T-helper 1 cell treated with Interleukin-12 subunit alpha and Interleukin-12 subunit beta and Interleukin-4 antibody, amounts not matched to agents 30 ng/mL and 1 ng/mL, for 36 hours (primary cell): ENCODE measurements at regions not wholly inside any gene's neighbourhood (a gene's known extent, or its start where the extent isn't known, plus 50 kb on each side); places are given as distances from the start of the nearest gene placed in this dataset.

Experiments used
- intact Hi-C: fragments of 100-400 bp; cut with micrococcal nuclease; formaldehyde crosslinking; loops from one replicate; pipeline ENCODE4 v1.15.1; 2024

DNA sequence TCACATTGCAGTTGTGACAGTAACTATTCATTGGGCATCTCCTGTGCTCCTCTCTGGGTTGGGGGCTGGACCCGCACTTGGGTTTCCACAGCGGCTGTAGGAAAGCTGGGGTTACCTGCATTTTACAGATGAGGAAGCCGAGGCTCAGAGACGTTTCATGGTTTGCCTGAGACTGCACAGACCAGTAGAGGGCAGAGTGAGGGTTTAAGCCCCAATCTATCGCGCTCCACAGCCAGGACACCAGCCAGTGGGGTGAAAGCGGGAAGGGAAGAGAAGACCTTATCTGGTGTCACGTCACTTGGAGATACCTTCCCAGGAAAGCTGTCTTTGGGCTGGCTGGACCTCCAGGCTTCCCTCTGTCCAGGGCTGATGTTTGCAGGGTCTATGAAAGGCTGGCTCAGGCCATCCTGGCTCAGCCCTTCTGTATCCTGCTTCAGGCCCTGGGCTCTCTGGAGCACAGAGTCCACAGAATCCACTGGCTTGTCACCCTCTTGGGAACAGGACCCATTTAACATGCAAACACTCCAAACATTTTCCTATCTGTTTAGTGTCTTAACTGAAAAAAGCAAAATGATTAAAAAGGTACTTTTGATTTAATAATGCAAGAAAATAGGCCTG, 167.7 kb downstream of the EMX2 start:
- intact Hi-C loops, result no loop called here

- intact Hi-C loops, result no loop called here
Observed at GRCh38 chr10:117716889-117717288, 174.3 kb downstream of the EMX2 start.

GRCh38 chr10:117718986-117719920, 176.7 kb downstream of the EMX2 start:
- intact Hi-C loops, result no loop called here

DNA sequence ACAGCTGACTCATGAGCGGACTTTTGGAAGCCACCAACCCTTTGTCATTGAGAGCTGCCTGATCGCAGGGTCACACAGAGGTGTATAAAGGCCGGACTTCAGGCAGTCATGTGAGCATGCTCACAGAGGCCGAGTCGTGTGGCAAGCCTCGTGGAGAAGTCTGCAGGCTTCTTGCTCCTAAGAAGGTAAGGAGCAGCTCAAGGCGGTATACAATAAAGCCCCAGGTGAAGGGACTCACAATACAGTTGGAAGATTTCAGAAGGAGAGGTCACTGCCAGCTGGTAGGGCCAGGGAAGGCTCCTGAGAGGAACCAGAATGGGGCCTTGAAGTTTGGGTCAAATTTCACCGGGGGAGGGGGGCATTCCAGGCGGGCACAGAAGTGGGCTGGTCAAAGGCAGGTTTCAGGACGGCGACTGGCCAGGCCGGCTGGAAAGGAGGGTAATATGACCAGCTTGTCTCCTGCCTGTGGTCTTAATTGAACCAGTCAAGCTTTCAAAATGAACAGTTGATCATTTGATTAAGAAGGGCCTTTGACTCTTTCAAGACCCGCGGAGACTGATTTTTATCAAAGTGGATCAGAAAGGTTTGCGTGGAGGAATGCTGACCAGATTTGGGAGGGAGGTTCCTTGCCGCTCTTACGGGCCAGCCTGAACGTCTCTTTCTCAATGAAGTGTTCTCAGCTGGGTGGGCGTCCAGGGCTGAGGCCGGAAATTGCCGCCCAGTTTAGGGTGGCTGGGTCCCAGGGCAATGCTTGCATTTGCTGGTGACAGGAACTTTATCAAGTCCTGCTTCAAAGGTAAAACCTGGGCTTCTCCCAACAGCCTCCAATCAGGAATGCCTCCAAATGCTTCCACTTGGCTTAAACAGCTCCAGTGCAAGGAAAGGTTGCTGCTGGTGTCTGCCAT, 178.6 kb downstream of the EMX2 start:
- intact Hi-C loops, result no loop called here

DNA sequence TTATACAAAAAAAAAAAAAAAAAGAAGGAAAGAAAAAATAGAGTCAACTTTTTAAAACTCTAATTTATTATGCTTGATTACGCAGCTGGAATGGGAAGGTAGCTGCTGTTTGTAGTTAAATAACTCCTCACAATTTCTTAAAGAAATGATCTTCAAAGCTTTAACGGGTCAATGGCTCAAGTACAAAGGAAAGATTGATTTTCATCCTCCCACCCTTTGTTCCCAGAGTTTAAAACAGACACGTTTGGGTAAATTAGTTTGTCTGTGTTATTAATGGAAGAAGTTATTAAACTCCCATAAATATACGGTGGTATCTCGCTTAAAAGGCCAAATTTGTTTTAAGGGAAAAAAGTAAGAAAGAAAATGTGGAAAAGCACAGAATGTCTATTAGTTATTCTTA, 179.3 kb downstream of the EMX2 start:
- intact Hi-C loops, result no loop called here

DNA sequence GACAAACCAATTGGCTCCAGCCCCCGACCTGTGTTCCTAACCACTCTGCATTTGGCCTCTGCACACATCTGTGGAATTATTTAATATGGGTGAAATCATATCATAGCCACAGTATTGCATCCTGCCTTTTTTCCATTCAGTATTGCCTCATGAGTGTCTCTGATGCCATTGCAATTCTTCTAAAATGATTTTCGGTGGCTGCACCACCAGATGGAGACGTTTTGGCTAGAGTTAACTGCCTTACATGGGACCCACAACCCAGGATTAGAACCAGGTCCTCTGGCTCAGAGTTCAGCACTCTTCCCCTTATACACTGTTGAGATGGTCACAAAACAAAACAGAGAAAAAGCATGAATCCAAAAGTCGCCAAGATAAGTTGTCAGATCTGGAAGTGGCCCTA, 180.8 kb downstream of the EMX2 start:
- intact Hi-C loops, result no loop called here

DNA sequence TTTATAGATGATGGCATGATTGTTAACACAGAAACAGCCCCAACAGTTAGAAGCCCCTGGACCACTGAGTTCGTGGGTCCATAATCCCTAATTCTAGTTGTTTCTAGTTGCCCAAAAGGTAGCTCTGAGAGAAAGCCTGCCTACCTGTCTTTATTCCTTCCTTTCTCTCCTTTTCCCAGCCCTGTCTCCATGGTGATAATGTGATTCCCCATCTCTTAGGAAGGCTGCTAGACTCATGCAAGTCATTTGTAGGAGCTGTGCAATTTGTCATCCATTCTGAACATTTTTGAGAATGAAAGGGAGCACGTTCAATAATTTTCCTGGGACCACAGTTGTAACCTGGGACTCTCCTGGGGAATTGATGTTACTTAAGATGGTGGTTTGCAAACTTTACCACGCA, 183.4 kb downstream of the EMX2 start:
- intact Hi-C loops, result no loop called here

- intact Hi-C loops, result no loop called here
Observed at GRCh38 chr10:117726596-117727295, 184.2 kb downstream of the EMX2 start.

DNA sequence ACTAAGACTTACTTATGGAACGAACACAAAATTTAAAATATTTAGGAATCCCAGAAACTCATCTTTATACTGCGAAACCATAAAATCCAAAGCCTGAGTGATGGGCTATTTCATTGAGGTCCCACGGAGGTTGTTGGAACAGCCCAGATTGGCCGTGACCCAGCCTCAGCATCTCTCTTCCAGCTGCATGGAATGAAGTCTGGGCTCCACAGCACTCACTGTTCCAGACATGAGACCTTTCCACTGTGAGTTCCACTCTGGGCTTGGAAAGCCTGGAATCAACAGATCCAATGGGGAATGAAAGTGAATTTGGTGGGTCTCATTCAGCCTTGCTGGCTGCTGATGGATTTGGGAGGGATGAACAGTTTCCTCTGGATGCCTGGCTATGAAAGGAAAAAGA, 184.9 kb downstream of the EMX2 start:
- intact Hi-C loops, result no loop called here

DNA sequence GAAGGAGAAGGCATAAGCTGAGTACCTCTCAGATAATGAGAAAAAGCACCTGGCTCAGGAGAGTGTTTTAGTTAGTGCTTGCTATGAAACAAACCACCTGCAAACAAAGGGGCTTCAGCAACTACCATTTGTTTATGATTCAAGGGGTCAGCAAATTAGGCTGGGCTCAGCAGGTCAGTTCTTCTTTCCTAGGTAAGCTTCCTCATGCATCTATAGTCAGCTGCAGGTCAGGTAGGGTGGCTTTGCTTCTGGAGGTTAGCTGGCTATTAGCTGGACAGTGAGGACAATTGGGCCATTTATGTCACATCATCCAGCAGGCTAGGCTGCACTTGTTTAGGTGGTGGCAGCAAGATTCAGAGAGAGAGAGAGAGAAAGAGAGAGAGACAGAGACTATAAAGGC, 185.5 kb downstream of the EMX2 start:
- intact Hi-C loops, result no loop called here

DNA sequence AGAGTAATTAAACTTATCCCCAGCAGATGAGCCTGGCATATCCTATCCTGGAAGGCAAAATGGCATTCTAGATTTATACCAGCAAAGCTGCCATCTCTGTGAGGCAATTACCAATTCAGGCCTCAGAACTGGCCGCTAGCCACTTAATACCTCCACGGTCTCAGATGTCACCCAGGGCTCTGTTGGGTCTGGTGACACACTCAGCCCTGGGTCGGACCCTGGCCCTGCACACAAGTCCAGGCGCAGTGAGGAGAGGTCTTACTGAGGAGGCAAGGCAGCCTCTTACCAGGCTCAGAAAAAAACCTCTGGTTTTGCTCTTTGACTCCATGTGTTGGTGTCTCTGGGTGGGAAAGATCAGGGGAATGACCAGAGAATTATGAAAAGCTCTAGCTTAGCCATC, 186.6 kb downstream of the EMX2 start:
- intact Hi-C loops, result no loop called here

- intact Hi-C loops, result no loop called here
Observed at GRCh38 chr10:117731121-117731791, 188.7 kb downstream of the EMX2 start.

- intact Hi-C loops, result no loop called here
Observed at GRCh38 chr10:117734731-117735405, 192.3 kb downstream of the EMX2 start.

DNA sequence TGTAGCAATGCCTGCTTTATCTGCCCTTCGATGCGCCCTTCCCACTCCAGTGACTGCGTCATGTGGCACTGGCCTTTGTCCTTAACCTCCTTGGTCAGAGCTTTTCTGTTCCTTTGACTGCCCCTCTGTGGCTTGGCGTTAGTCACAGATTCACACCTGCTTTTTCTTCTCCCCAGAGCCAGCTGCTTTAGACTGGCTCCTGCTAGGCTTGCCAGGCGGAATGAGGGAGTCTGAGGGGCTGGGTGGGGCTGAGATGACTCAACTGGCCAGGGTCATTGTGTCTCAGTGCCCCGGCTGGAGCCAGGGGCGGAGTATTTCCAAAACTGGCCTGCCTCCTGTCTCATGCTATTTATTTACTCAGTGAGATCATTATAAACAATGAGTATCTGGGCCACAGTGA, 194.1 kb downstream of the EMX2 start:
- intact Hi-C loops, result no loop called here

- intact Hi-C loops, result no loop called here
Observed at GRCh38 chr10:117740088-117740487, 197.5 kb downstream of the EMX2 start.

DNA sequence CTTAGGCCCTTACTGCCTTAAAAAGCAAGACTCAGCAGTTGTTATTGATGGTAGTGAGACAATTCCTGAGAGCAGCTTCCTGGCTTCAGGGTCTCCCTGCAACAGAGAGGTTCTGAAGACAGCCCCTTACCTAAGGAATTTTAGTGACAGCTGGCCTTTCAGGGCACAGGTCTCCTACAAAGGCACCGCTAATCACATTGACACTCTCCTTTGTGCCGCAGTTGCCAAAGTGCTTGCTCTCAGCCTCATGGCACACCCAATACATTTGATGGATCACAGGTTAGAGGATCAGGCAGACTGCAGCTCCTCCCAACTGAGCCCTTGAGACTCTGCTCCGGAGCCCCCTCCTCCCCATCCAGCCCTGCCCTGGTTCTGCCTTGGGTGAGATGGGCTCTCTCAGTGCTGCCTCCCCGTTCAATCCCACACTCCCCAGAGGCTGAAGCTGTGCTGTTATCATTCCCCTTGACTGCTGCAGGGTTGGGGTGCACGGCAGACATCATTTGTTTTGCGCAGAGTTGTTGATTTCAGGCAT, 198.2 kb downstream of the EMX2 start:
- intact Hi-C loops, result no loop called here

DNA sequence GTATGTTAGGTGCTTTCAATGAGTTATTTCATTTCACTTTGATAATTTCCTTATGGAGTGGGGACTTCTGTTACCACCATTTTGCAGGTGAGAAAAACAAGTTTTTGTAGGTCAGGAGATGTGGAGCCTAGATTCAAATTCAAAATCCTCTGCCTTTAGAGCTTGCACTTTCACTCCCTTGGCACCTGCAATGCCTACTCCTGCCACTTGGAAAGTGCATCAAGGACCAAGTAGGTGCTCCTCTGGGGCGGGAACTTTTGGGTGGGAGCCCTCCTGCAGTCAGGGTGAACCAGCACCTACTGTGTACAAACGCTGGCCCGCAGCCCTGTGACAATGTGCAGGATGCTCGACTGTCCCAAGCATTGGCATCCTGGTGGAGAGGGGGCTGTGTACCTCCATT, 199.0 kb downstream of the EMX2 start:
- intact Hi-C loops, result no loop called here

DNA sequence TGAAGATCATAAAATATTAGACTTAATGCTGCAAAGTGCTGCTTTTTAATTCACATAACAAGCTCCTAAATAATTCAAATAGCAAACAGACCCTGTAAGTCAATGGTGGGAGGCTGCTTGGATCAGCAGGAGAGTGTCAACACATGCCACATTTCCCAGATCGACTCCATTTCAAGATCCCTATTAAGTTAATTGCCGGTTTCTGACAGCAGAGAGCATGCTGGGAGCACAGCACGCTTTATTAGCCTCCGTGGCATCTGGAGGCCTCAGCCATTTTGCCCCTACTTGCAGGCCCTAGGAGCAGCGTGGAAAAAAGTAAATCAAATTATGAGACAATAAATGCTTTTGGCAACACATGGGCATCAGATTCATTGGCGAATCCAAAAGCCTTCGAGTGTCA, 201.0 kb downstream of the EMX2 start:
- intact Hi-C loops, result no loop called here

DNA sequence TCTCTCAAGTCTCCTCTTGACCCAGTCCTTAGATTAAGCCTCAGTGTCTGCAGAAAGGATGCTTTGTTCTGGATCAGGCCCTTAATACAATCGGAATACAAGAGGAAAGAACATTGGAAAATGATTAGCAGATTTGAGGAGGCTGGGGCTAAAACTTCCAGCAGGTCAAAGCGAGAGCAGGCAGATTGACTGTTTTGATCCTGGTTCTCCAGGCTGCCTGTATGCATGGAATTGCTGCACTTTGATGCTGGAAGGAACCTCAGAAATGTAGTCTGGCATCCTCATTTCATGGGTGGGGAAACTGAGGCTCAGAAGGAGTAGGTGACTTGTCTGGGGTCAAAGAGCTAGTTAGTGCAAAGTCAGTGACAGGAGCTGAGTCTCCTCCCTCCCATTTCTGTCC, 202.8 kb downstream of the EMX2 start:
- intact Hi-C loops, result no loop called here
